GM18867 (cell line): ENCODE measurements at regions not wholly inside any gene's neighbourhood (a gene's known extent, or its start where the extent isn't known, plus 50 kb on each side); places are given as distances from the start of the nearest gene placed in this dataset.
A peak's percentile ranks its signal among the peaks of the same experiment; 100 is the strongest.

ENCODE experiments used
- ATAC-seq: cut with Tn5 transposase; IDR thresholded peaks from one replicate; pipeline ENCODE4 v1.9.1; 2021; ENCODE audit warnings: mild to moderate bottlenecking, moderate library complexity; ENCODE audit not compliant: unreplicated experiment

DNA sequence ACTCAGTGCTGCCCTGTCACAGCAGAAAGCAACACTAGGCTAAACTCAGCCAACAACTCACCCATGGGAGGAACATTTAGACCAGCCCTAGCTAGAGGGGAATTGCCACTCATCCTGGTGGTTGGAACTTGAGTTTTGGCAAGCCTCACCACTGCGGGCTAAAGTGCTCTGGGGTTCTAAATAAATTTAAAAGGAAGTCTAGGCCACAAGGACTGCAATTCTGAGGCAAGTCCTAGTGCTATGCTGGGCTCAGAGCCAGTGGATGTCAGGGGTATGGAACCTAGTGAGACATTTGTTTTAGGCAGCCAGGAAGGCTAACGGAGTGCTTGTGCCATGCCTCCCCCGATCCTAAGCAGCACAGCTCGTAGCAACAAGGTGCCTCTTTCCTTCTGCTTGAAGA is 78.0 kb downstream of the RGS13 start:
- no peak for ATAC-seq

DNA sequence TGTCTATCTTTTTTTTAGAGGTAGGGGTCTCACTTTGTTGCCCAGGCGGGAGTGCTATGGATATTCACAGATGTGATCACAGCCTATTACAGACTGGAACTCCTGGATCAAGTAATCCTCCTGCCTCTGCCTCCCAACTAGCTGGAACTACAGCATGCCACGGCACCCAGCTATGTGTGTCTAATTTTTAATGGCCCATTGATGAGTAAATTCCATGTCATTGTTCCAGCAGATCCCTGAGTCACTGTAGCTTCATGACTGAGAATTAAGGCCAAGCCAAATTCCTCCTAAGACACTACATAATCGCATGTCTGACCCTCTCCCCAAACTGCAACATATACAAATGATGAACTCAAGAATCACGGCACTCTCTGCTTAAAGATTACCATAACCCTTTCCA is 84.2 kb upstream of the RGS2 start:
- ATAC-seq = no peak

DNA sequence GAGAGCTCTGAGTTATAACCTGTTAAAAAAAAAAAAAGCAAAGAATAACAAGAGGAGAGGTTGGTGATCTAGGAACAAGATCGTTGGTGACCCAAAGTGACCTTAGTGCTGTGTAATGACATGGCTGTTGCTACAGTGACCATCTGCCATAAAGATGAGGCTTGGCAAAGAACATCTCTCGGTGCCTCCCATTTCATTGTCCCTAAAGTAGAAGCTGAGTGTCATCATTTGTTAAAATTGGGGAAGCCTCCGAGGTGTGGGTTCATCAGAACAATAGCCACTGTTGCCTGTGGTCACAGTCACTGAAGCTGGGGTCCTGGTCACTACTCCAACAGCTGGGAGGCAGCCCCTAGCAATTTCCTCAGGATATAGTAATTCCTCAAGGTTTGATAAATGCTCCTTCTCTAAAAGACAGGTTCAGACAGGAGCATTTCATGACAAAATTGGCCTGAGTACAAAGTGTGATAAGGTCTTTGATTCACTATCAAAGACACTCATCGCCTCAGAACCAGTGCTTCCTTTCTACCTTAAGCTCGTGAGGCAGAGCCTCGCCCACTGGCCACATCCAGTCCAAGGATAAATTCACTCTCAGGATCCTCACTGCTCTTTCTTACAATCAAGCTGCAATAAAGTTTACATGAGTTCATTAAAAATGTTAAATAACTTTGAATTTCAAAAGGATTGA is 81.9 kb upstream of the RGS2 start:
- ATAC-seq = no peak

DNA sequence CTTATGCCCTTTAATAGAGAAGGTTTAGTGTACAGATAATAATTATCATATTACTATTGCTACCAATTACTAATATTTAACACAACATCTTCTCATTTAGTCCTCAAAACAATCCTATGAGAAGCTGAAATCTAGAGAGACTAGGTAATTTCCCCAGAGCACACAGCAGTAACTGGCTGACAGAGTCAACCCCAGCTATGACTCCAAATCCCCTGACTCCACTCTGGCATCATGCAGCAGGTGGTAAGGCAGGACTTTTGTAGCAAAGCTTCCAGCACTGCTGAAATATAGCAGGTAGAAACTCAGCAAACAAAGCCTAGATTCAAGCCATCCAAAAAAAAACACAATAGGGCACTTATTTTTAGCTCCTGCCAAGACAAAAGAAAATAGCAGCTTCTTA is 79.3 kb upstream of the RGS2 start:
- ATAC-seq = no peak

DNA sequence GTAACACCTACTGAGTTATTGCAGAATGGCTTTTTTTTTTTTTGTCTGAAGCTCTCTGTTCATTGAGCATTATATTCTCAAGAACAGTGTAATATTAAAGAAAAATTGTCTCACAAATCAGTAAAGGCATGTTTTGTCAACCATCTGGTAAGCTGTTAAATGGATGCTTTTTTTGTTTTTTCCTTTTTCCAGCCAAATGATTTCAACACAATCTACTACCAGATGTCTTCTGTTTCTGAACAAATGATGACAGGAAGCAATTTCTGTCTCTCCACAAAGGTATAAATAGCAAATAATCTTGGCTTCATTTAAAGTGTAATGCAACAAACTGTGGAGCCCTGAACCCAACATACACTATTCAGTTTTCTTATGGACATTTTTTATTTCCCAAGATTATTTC is 78.6 kb upstream of the RGS2 start:
- ATAC-seq = no peak

DNA sequence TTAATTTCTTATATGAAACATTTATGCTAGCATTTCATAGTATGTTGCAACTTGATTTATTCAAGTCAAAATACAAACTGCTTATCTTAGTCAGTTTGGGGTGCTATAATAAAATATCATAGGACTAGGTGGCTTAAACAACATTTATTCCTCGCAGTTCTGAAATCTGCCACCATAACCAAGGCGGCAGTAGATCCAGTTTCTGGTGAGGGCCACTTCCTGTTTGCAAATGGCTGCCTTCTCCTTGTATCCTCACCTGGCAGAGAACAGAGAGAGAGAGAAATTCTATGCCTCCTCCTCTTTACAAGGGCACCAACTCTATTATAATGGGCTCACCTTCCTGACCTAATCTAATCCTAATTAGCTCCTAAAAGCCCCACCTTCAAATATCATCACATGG is 76.1 kb upstream of the RGS2 start:
- peak; percentile 54 for ATAC-seq

DNA sequence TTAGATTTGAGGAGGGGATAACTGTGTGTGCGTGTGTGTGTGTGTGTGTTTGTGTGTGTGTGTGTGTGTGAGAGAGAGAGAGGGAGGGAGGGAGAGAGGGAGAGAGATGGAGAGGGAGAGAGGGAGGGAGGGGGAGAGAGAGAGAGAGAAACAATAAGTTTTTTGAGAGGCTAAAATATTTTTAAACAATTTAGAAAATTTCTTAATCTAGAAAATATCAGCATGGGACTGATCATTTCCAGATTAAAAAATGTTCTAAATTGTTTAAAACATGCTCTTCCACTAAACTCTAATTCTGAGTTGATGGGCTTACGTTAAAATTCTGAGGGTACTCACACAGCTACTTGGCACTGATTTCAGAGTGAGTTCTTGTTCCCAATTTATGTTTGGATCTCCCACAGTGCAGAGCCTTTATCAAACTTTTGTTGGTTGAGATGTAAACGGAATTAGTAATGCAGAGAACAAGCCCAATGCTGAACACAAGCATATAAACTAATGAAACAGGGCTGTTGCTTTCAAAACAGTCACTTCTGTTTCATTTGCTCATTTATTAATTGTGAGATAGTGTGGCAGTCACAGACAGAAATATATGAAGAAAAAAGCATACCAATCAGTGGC is 73.4 kb upstream of the RGS2 start:
- ATAC-seq = no peak

DNA sequence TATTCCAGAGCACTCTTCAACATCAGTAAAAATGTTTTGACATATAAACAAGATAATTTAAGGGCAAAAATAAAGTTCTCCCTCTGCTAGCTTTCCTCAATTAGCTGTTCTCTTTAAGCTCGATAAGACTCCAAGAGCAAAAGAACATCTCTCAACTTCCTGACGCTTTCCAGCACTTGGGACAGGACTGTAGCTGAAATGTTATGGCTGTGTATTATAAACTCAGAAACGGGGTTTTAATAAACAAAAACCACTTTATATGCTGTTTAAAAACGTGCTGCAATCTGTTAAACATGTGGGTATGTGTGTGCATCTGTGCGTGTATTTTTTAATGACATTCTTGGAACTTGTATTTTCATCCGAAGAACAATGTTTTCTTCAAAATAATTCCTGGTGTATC is 71.5 kb upstream of the RGS2 start:
- ATAC-seq = no peak

DNA sequence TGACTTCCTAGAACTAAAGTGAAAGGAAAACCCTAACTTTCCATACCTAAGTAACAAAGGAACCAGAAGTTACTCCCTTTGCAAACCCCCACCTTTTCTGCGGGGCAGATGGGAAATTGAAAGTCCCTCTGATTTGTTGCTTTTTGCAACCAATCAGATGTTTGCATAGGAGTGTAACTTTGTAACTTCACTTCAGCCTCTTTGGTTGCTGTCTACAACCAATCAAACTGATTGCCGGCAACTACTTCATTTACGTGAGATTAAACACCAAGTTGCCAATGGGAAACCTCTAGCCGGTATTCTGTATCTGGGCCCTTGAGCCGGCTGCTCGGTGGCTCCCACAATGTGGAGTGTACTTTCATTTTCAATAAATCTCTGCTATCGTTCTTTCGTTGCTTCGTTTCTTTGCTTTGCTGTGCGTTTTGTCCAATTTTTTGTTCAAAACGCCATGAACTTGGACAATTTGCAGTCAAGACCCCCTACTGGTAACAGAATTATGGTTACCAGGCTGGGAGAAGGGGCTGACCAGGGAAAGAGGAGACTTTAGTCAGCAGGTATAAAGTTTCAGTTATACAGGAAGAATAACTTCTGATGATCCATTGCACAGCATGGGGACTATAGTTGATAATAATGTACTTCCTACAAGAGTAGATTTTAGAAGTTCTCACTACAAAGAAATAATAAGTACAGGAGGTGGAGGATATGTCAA is 69.2 kb upstream of the RGS2 start:
- no peak for ATAC-seq

DNA sequence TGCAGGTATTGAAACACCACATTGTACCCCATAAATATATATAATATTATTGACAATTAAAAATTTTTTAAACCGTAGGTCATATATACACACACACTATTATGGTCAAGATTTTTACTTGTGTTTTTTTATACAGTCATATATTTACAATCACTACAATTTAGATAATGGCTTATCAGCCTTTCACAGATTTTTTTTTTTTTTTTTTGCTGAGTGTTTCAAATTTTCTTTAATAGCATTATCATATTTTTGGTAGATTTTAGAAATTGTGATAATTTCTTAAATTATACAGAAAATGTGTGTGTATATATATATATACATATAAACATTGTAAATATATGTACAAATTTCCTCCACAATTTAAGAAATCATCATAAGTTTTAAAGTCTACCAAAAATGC is 68.6 kb upstream of the RGS2 start:
- no peak for ATAC-seq

DNA sequence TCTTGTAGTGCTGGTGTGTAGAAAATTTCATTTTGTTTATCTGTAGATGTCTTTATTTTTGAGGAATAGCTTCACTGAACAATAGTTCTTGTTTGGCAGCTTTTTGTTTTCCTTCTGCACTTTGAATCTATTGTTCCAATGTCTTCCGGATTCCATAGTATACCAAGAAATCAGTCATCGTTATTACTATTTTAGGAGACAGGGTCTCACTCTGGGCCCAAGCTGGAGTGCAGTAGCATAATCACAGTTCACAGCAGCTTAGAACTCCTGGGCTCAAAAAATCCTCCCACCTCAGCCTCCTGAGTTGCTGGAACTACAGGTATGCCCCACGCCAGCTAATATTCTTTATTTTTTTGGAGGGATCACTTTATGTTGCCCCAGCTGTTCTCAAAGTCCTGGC is 67.7 kb upstream of the RGS2 start:
- ATAC-seq = no peak

DNA sequence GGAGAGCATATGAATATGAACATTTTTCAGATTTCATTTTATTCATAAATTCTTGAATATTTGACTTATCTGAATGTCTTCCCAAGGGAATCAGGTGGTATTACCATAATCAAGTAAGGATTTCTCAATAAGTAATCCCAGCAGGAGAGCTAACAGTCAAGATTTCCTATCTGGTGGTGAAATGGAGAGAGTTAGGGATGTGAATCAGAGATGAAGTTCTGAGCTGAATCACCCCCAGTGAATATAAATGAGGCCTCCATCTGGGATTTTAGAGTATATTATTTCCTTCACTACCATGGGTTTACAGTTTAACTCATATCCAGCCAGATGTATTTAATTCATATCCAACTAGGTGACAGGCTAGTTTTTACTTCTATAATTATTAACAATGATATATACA is 61.5 kb upstream of the RGS2 start:
- no peak for ATAC-seq

DNA sequence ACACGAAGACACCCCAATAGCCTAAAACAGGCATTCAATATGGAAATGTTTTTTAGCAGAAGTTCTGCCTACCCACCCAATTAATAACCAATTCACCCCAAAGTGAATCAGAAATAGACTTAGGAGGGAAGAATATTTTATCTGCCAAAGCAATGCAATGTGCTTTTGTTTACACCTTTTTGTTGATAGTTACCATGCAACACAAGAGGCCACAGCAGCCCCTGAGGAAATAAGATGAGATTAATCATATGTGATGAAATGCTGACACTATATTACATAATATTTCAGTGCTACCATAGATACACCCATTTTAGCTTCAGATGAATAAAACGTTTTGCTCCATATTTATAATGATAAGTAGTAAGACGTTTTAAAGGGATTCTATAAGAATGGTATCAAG is 60.9 kb upstream of the RGS2 start:
- no peak for ATAC-seq

DNA sequence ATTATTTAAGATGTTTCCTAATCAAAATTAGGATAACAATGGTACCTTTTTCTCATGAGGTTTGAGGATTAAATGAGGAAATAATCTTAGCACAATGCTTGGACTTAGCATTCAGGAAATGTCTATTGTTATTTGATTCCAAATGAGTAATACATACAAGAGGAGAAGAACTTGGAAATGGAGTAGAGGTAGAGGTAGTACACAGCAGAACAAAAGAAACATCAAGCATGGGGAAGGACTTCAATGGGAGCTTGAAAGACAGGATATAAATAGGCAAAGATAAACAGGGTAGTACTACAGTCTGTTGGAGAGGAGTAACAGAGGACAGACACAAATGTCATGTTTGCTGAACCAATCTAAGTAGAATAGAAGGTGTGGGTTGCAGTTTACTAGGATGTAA is 59.5 kb upstream of the RGS2 start:
- no peak for ATAC-seq

DNA sequence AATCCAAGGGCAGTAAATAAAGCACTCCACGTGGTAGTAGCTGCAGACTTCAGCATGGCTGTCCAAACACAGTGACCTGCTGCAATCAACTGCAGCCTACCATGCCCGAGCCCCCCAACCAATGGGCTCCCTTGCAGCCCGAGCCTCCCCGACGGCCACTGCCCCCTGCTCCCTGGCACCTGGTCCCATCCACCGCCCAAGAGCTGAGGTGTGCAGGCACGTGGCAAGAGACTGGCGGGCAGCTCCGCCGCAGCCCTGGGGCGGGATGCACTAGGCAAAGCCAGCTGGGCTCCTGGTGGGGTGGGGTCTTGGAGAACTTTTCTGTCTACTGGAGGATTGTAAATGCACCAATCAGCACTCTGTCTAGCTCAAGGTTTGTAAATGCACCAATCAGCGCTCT is 57.6 kb upstream of the RGS2 start:
- no peak for ATAC-seq

DNA sequence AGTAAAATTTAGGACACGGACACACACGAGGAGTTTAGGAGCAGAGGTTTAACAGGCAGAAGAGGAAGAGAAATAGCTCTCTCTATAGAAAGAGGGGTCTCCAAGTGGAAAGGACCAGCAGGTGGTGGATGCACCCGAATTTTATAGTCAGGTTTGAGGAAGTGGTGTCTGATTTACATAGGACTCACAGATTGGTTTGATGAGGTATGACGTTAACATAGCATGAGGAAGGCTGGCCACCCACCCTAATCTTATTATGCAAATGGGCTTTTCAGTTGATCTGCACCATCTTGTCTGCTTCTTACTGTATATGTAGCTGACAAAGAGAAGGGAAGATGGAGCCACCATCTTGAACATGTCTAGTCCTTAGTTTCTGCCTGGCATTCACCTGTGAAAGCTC is 52.5 kb upstream of the RGS2 start:
- no peak for ATAC-seq

DNA sequence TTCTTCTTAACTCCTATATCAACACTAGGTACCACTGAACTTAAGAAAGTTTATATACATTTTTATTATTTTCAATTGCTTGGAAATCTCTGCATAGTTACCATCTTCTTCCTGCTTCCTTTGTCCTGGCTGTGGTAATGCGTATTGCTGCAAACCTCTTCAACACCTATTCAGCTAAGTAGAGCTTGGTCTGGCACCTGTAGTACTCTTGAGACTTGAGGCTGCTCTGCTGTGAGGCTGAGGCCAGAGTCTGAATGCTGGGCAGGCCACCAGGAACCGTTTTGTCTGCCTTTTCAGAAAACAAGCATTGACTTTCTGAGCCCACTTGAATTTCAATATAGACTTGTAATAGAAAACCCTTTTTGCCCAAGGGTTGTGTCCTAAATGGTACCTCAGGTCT is 52.0 kb upstream of the RGS2 start:
- ATAC-seq = no peak

DNA sequence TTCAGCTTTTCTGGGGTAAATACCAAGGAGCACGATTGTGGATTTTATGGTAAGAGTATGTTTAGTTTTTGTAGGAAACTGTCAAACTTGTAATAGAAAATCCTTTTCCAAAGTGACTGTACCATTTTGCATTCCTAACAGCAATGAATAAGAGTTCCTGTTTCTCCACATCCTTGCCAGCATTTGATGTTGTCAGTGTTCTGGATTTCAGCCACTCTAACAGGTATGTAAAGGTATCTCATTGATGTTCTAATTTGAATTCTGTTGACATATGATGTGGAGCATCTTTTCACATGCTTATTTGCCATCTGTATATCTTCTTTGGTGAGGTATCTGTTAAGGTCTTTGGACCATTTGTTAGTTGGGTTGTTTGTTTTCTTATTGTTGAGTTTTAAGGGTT is 50.3 kb upstream of the RGS2 start:
- ATAC-seq = no peak
